ENCODE measurements at regions not wholly inside any gene's neighbourhood (a gene's known extent, or its start where the extent isn't known, plus 50 kb on each side); places are given as distances from the start of the nearest gene placed in this dataset.
A peak's percentile ranks its signal among the peaks of the same experiment; 100 is the strongest.

DNA sequence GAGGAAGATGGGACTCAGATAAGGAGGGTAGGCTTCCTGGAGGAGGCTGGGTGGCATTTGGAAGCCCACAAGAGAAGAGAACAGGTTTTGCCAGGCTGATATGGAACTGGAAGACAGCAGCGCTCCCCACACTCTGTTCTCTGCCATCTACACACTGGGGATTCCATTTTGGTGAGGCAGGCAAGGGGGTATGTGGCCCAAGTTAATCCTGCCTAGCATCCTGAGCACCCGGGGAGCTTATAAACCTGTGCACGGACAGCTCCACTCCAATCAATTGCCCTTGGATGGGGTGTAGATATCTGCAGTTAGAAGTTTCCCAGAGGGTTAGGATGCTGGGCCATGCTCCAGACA is 158.8 kb downstream of the MACROH2A1 start:
- Histone ChIP-seq H3K4me1 (ENCODE audit: insufficient read depth, low read length) (no peaks in the 10 kb centered on the region), H3K14ac (ENCODE audit: insufficient read depth, low read length) (no peak overlapping the region), H3K27me3 (ENCODE audit: insufficient read depth, low read length) (no peaks in the 10 kb centered on the region), H3K9me3 (ENCODE audit: control insufficient read depth, low read depth, low read length) (no peaks in the 10 kb centered on the region), H2BK20ac (ENCODE audit: low read depth, low read length, poor library complexity, severe bottlenecking) (no peak overlapping the region), H3T11ph (ENCODE audit: low read length) (no peak overlapping the region), H4K20me1 (ENCODE audit: control insufficient read depth, insufficient read depth, insufficient read length) (no peaks in the 10 kb centered on the region), H2BK12ac (ENCODE audit: insufficient read length, low read depth, low read length) (no peak overlapping the region), H3K4me2 (ENCODE audit: insufficient read depth, insufficient read length, low read length) (no peak overlapping the region), H2BK120ac (ENCODE audit: low read depth, low read length, poor library complexity, severe bottlenecking) (no peak overlapping the region), H3K18ac (ENCODE audit: insufficient read length, low read depth, low read length) (no peak overlapping the region), H3K27ac (ENCODE audit: insufficient read length, low read depth, low read length) (no peak overlapping the region), H3K23me2 (ENCODE audit: insufficient read length, low read depth, low read length, poor library complexity, severe bottlenecking) (no peaks in the 10 kb centered on the region), H3K79me1 (ENCODE audit: insufficient read depth, low read depth, low read length, poor library complexity, severe bottlenecking) (no peaks in the 10 kb centered on the region), H4K8ac (replicated peaks; ENCODE audit: insufficient read length, low read depth, low read length) (no peak overlapping the region), H2BK5ac (ENCODE audit: insufficient read length, low read length) (no peak overlapping the region), H3K4ac (ENCODE audit: low read depth, low read length) (no peak overlapping the region), H4K91ac (ENCODE audit: insufficient read length, low read depth, low read length) (no peak overlapping the region), H2BK15ac (ENCODE audit: low read depth, low read length) (no peak overlapping the region), H3K56ac (ENCODE audit: insufficient read length, low read depth, low read length) (no peak overlapping the region), H3K79me2 (ENCODE audit: insufficient read depth, low read length) (no peaks in the 10 kb centered on the region), H3K23ac (ENCODE audit: insufficient read length, low read depth, low read length) (no peak overlapping the region), H2AFZ (ENCODE audit: low read length) (no peak overlapping the region), H2AK5ac (ENCODE audit: insufficient read length, low read length) (no peak overlapping the region), H4K5ac (ENCODE audit: insufficient read length, low read depth, low read length) (no peak overlapping the region), H3K9ac (ENCODE audit: extremely low read depth, insufficient read length, low read length) (no peak overlapping the region)
- Mint-ChIP-seq H3K36me3 (ENCODE audit: insufficient read depth in 1 of 3, low read depth in 3 of 3) (no peaks in the 10 kb centered on the region), H3K27me3 (ENCODE audit: low read depth) (peaks cover 7% of the 10 kb centered on the region; the same call in 1 of the 2 replicates), H3K9me3 (no peaks in the 10 kb centered on the region), H3K4me1 (peaks cover 17% of the 10 kb centered on the region in 2 experiments), H3K27ac (no peak overlapping the region), H3K4me3 (no peak overlapping the region)
- no peak for TF ChIP-seq CTCF (conservative IDR thresholded peaks at IDR 0.05)
- DNase-seq: peak; percentile 7
- no CpG with 5 or more reads among the region's 3 CpGs for WGBS (ENCODE audit: extremely low coverage, insufficient read length, low lambda C conversion rate)
